Glutamatergic neuron (in vitro differentiated cells): ENCODE measurements at regions not wholly inside any gene's neighbourhood (a gene's known extent, or its start where the extent isn't known, plus 50 kb on each side); places are given as distances from the start of the nearest gene placed in this dataset.

ENCODE experiments used
- DNase-seq: peaks from one replicate; pipeline ENCODE4 v3.0.0; 2022
- H3K27ac Mint-ChIP-seq: one replicate; pipeline ENCODE4 v1.8.0; 2020; ENCODE audit warnings: mild to moderate bottlenecking, mixed read lengths, inconsistent platforms; ENCODE audit not compliant: unreplicated experiment
- H3K27me3 Mint-ChIP-seq: one replicate; pipeline ENCODE4 v1.8.0; 2020; ENCODE audit warnings: mild to moderate bottlenecking, moderate library complexity, mixed read lengths, inconsistent platforms; ENCODE audit not compliant: unreplicated experiment
- H3K36me3 Mint-ChIP-seq: one replicate; pipeline ENCODE4 v1.8.0; 2020; ENCODE audit warnings: mild to moderate bottlenecking, mixed read lengths, inconsistent platforms; ENCODE audit not compliant: unreplicated experiment
- H3K4me1 Mint-ChIP-seq: one replicate; pipeline ENCODE4 v1.8.0; 2020; ENCODE audit warnings: mild to moderate bottlenecking, low read depth, mixed read lengths, inconsistent platforms; ENCODE audit not compliant: unreplicated experiment
- H3K4me3 Mint-ChIP-seq: one replicate; pipeline ENCODE4 v1.8.0; 2020; ENCODE audit warnings: mild to moderate bottlenecking, mixed read lengths, inconsistent platforms; ENCODE audit not compliant: unreplicated experiment
- H3K9me3 Mint-ChIP-seq: one replicate; pipeline ENCODE4 v1.8.0; 2020; ENCODE audit warnings: mild to moderate bottlenecking, moderate library complexity, mixed read lengths, inconsistent platforms; ENCODE audit not compliant: unreplicated experiment
- TF ChIP-seq, protein P1 (sequence below): fragments of 200-600 bp; sonication (generic); IDR thresholded peaks from one replicate; pipeline ENCODE4 v1.5.0; 2021; ENCODE audit not compliant: partially characterized antibody, unreplicated experiment

DNA sequence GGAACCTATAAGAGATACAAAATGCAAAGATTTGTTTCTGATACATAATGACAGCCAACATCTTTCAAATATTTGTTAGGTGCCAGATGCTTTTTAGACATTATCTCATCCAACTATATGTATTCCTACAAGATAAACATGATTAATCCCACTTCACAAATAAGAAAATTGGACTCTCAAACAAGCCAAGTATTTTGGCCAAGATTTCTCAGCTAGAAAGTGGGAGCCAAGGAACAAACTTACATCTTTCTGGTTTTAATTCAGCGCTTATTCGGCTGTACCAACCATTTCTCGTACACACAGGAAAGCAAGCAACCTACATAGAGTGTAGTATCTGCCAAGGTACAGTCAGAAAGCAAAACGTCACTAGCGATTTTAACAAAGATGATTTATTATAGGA is 85.7 kb upstream of the SERP2 start:
- TF ChIP-seq, protein P1, sequence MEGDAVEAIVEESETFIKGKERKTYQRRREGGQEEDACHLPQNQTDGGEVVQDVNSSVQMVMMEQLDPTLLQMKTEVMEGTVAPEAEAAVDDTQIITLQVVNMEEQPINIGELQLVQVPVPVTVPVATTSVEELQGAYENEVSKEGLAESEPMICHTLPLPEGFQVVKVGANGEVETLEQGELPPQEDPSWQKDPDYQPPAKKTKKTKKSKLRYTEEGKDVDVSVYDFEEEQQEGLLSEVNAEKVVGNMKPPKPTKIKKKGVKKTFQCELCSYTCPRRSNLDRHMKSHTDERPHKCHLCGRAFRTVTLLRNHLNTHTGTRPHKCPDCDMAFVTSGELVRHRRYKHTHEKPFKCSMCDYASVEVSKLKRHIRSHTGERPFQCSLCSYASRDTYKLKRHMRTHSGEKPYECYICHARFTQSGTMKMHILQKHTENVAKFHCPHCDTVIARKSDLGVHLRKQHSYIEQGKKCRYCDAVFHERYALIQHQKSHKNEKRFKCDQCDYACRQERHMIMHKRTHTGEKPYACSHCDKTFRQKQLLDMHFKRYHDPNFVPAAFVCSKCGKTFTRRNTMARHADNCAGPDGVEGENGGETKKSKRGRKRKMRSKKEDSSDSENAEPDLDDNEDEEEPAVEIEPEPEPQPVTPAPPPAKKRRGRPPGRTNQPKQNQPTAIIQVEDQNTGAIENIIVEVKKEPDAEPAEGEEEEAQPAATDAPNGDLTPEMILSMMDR, result no peak
- DNase-seq, result no peak
- Mint-ChIP-seq H3K27me3 (peaks cover 6% of the 10 kb centered on the region), H3K4me1 (no peaks in the 10 kb centered on the region), H3K9me3 (no peaks in the 10 kb centered on the region), H3K27ac (no peak overlapping the region), H3K36me3 (no peaks in the 10 kb centered on the region), H3K4me3 (no peak overlapping the region)

DNA sequence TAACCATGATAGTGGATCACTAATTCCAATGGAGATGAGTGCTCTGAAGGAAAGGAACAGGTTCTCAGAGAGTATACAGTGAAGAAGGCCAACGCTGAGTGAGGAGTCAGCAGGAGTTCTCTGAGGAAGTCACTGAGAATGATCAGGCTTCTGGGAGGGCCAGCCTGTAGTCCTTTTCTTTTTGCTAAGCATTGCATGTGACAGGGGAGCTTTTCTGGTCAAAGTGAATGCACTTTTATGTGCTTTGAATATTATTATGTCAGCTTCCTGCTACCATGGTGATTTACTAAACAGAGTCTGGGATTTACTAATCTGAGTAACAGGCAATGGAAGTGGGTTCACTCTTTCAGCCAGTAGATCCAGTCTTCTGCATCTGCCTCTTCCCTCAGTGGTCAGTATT is 81.1 kb upstream of the SERP2 start:
- Mint-ChIP-seq H3K4me3 (no peak overlapping the region), H3K27me3 (peaks cover 2% of the 10 kb centered on the region), H3K27ac (no peak overlapping the region), H3K4me1 (no peaks in the 10 kb centered on the region), H3K36me3 (no peaks in the 10 kb centered on the region), H3K9me3 (peaks cover 3% of the 10 kb centered on the region)
- TF ChIP-seq, protein P1, result no peak
- DNase-seq, result no peak

DNA sequence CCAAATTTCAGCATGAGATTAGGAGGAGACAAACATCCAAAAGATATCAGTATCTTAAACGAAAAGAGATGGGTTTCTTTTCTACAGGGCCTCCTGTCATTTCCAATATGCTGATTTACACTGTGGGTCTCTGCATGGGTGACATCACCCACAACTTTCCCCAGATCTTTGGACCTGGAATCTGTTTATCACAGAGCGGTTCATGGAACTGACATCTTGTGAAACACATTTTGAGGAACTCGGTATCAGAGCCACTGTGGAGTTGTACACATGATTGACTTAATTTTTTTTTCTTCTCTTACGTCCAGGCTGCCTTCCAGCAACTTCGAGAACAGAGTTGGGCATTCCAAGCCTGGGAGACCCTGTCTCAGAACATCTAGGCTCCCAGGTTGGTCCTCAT is 80.2 kb upstream of the SERP2 start:
- DNase-seq, result no peak
- H3K4me1 Mint-ChIP-seq, result no peaks in the 10 kb centered on the region
- H3K36me3 Mint-ChIP-seq, result no peaks in the 10 kb centered on the region
- no peak overlapping the region for H3K27ac Mint-ChIP-seq
- peaks cover 2% of the 10 kb centered on the region for H3K27me3 Mint-ChIP-seq
- H3K4me3 Mint-ChIP-seq, result no peak overlapping the region
- TF ChIP-seq, protein P1, result no peak
- H3K9me3 Mint-ChIP-seq, result peaks cover 3% of the 10 kb centered on the region

DNA sequence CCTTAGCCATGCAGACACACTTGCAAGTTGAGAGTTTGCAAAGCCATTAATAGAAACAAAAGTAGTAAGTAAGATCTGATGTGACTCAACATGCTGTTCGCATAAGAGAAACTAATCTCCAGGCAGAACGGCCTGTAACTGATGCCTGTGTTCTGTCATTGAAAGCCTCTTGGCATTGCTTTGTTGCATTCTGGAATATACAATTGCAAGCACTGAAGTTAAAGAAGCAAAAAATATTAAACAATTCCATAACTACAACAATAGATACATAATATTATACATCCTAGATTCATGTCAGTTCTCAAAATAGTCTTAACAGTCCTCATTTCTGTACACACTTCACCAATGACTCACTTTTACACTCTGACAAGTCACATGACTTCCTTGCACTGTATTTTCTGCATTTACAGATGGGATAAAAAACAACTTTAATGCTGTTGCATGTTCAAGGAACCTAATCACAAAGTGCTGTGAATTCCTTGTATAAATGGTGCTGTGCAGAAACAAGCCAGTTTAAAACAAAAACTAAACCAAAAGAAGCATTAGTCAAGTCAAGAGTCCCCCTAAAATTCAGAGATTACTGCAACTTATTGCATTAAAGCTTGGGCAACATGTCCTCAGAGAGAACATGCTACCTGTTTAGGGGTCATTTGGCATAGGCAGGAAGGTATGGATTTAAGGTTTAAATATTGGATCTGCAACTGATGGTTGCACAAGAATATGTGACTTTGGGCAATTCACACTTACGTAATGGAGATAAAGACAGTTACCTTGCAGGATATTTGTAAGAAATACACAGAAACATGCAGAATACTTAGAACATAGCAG is 79.5 kb upstream of the SERP2 start:
- DNase-seq, result no peak
- TF ChIP-seq, protein P1, result no peak
- Mint-ChIP-seq H3K36me3 (no peaks in the 10 kb centered on the region), H3K9me3 (peaks cover 3% of the 10 kb centered on the region), H3K4me1 (no peaks in the 10 kb centered on the region), H3K27me3 (peaks cover 2% of the 10 kb centered on the region), H3K4me3 (no peak overlapping the region), H3K27ac (no peak overlapping the region)

DNA sequence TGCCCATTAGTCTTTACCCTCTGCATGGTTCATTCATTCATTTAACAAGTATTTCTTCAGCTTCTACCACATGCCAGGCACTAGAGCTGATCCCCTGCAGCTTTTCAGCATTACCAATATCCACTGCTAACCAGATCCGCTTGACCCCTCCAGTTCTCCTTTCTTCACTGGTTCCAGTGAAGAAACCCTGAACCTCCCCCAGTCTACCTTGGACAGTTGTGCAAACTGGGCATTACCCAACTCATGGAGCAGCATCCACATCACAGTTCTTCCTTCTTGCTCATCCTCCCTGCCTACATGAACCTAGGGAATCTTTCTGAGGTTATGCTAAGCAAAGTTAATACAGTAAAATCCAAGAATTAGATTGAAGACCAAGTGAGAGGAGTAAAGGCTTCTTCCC is 78.7 kb upstream of the SERP2 start:
- TF ChIP-seq, protein P1, result no peak

More for the DNA sequence above, 78.7 kb upstream of the SERP2 start:
- Mint-ChIP-seq H3K4me1 (no peaks in the 10 kb centered on the region), H3K36me3 (no peaks in the 10 kb centered on the region), H3K27me3 (peaks cover 2% of the 10 kb centered on the region), H3K9me3 (peaks cover 3% of the 10 kb centered on the region), H3K27ac (no peak overlapping the region), H3K4me3 (no peak overlapping the region)
- DNase-seq, result no peak
